SK-N-SH treated with all-trans-retinoic acid at 6 μM for 48 hours (cell line): ENCODE measurements at regions not wholly inside any gene's neighbourhood (a gene's known extent, or its start where the extent isn't known, plus 50 kb on each side); places are given as distances from the start of the nearest gene placed in this dataset.

Source experiments
- CREB5 ChIP-seq: fragments of 250-450 bp; sonication (Bioruptor Pico); IDR thresholded peaks from 2 replicates; pipeline ENCODE4 v1.5.1; 2020; ENCODE audit warnings: low read depth, mild to moderate bottlenecking, moderate library complexity
- GLIS3 ChIP-seq: fragments of 250-450 bp; sonication (Bioruptor Pico); IDR thresholded peaks from 2 replicates; pipeline ENCODE4 v1.5.0; 2020; ENCODE audit warnings: mild to moderate bottlenecking, moderate library complexity
- OSR1 ChIP-seq: fragments of 250-450 bp; sonication (Bioruptor Pico); IDR thresholded peaks from 2 replicates; pipeline ENCODE4 v1.8.0; 2022; ENCODE audit warnings: moderate library complexity, mild to moderate bottlenecking, inconsistent platforms
- PATZ1 ChIP-seq: fragments of 250-450 bp; sonication (Bioruptor Pico); IDR thresholded peaks from 2 replicates; pipeline ENCODE4 v1.8.0; 2020; ENCODE audit warnings: mild to moderate bottlenecking, moderate library complexity, borderline replicate concordance
- TCF4 ChIP-seq: fragments of 250-450 bp; sonication (Bioruptor Pico); IDR thresholded peaks from 2 replicates; pipeline ENCODE4 v1.8.0; 2021; ENCODE audit warnings: mild to moderate bottlenecking, moderate library complexity, borderline replicate concordance

- TF ChIP-seq GLIS3 (no peak), OSR1 (no peak), TCF4 (CRISPR knock-in tag) (no peak), CREB5 (CRISPR knock-in tag) (no peak), PATZ1 (no peak)
These were observed 131.8 kb downstream of the ZIC1 start for GRCh38 chr3:147540921-147541320.
